Mesenteric fat pad (tissue), 1 donor: ENCODE measurements at regions not wholly inside any gene's neighbourhood (a gene's known extent, or its start where the extent isn't known, plus 50 kb on each side); places are given as distances from the start of the nearest gene placed in this dataset.
"Not testable (repeated sequence)": the region's sequence is repeated elsewhere in the genome, so short reads cannot be mapped to it uniquely, and the experiment has no call there.

Experiments used
- DNase-seq: peaks from one replicate; pipeline ENCODE4 v3.0.0-alpha.2; 2020; ENCODE audit warnings: low spot score
- donor health status: DM: yes; HTN: yes; CAD: no.

DNA sequence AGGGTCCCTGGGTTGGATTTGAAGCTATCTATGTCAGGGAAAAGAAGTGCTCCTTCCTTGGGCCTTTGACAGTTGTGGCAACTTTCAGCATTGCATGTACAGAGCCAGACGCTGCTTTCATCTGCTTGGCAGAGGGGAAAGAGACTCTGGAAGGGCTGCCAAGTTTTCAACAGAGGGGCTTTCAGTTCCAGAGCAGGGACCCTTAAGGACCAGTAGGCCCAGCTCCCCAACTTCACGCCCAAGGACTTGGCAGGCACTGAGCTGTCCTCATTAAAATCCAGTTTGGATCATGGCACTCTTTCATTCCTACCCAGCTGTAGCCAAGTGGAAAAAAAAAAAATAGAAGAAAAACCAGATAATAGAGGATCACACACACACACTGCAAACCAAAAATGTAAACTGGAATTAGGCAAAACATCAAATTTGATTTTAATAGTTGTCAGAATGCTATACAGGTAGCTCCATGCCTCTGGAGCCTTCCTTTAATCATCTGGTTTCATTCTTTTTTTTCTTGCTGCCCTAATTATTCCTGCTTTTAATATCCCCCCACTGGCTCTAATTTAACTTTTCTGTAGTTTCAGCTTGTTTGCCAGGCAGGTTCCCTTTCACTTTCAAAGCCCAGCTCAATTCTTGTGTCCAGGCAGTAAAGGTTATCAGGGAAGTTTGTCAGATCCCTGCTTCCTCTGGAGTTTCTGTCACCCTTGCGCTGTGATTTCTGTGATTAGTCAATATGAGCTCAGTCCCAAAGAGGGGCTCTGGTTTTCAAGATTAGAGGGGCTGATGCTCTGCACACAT lies 702.6 kb upstream of the CDH8 start:
- no peak for DNase-seq

DNA sequence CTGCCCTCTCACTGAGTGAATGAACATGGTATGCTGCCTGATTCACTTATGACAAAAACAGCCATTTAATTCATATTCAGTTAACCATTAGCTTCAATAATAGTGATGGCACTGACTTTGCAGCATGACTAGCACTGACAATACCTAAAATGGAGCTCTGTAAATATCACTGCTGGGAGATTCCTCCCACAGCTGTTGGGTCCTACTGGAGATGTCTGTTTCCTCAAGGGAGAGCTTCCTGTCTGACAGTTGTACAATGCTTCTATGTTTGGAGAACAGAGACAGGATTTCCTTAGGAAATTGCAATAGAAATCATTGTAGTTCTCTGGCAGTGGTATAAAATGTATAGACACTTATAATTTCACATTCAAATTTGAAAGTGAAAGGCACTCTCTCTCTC lies 695.9 kb upstream of the CDH8 start:
- no peak for DNase-seq

DNA sequence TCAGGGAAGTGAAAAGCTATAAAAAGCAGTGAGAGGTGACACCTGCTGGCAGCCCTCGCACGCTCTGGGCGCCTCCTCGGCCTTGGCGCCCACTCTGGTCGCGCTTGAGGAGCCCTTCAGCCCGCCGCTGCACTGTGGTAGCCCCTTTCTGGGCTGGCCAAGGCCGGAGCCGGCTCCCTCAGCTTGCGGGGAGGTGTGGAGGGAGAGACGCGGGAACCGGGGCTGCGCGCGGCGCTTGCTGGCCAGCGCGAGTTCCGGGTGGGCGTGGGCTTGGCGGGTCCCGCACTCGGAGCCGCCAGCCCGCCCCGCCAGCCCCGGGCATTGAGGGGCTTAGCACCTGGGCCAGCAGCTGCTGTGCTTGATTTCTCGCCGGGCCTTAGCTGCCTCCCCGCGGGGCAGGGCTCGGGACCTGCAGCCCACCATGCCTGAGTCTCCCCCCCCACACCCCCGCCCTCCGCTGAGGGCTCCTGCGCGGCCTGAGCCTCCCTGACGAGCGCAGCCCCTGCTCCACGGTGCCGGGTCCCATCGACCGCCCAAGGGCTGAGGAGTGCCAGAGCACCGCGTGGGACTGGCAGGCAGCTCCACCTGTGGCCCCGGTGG lies 688.5 kb upstream of the CDH8 start:
- not testable (repeated sequence) for DNase-seq

DNA sequence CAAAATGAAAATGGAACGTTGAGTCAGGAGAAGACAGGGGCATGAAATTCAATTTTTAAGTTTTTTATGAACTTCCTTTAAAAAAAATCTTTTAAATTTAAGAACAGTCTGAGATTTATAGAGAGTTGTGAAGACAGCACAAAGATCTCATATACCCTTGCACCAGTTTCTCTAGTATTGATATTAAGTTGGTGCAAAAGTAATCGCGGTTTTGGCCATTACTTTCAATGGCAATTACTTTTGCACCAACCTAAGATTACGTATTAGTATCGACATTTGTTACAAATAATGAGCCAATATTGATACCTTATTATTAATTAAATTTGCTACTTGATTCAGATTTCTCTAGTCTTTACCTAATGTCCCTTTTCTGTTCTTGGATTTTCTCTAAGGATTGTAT lies 684.4 kb upstream of the CDH8 start:
- DNase-seq = no peak

DNA sequence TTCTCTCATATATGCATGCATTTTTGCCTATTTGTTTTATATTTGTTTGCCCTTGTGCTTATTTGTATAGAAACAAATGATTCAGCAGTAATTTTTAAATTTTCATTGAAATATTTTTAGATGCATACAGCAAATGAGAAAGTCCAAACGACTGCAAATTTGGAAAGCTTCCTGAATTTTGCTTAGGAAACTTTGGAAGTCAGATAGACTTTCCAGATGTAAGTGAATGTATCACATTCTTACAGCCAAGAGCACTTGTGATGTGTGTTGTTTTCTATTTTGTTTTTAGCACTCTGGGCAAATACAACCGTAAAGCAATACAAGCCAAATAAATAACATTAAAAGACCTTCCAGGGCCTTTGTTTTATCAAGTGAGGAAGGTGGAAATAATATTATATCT lies 680.8 kb upstream of the CDH8 start:
- DNase-seq = no peak

DNA sequence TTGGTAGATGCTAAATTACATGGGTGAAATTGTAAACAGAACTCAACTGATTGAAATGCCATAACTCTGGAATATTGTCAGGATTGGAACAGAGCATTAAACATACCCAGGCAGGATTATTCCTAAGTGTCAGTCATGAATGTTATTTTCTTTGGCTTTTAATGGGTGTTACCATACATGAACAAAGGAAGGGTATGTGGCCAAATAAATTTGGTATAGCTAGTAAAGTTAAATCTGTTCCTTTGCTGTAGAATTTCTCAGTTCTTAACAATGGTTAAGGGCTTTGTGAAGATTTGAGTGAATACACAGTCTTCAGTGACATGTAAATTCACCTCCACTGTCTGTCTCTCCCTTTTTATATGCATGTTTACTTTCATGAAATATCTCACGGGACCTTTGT lies 679.5 kb upstream of the CDH8 start:
- no peak for DNase-seq

DNA sequence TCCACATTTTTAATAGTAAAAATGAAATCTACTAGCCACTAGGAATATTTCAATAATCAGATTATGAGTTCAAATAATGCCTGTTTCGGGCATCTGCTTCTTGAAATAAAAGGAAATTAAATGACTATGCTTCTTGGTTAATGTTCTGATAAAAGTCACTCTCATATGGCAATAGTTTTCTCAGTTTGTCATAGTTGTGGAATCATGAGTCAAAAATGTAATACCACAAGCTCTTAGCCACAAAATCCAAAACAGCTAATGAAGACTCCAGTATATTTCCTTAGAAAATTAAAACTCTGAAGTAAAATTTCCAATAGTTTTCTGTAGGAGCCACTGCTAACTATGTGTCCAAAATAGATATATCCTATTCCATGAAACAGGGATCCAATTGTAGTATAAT lies 676.3 kb upstream of the CDH8 start:
- no peak for DNase-seq

DNA sequence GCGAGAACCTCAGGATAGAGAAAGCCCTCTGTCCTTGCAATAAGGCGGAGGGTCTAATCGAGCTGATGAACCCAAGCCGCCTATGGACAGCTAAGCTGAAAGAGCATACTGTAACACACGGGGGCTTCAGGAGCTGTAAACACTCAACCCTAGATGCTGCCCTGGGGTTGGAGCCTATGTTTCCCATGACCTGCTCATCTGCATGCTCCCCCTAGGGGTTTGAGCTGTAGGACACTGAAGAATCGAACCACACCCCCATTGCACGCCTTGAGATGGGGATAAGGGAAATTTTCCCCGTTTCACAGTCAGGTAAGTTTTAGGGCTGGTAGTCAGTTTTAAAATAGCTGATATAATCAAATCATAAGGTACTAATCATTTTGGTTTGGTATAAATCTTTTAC lies 675.6 kb upstream of the CDH8 start:
- no peak for DNase-seq

DNA sequence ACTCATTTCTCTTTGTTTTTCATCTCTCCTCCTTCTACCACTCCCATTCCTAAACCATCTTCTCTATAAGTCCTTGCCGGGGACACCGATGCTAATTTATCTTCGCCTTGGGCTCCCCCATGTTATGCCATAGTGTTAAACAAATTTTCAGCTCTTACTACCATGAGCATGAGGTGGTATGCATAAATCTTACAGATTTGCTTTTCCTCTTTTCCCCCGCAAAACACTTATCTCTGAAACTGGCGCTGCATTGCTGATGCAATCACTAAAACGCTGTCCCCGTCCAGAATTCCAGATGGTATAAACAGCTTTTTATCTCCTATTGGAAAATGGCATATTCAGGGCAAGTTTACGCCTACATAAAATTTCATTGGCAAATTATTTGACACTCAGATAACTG lies 673.6 kb upstream of the CDH8 start:
- DNase-seq = no peak

DNA sequence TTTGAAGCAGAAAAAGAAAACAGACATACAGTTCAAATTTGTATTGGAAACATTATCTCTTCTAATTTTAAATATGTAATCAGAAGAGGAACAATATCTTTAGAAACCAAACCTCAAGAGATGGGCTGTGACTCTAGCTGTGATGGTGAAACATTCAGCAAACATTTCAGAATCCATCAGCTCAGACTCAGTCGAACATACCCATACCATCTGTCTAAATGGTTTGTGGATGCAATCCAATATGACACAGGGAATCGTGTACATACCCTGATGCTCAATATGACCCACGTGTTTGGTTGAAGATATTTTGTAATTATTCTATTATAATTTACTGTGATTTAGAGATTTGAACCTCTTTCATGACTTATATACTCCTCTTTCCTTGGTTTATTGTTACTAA lies 665.2 kb upstream of the CDH8 start:
- DNase-seq = no peak

DNA sequence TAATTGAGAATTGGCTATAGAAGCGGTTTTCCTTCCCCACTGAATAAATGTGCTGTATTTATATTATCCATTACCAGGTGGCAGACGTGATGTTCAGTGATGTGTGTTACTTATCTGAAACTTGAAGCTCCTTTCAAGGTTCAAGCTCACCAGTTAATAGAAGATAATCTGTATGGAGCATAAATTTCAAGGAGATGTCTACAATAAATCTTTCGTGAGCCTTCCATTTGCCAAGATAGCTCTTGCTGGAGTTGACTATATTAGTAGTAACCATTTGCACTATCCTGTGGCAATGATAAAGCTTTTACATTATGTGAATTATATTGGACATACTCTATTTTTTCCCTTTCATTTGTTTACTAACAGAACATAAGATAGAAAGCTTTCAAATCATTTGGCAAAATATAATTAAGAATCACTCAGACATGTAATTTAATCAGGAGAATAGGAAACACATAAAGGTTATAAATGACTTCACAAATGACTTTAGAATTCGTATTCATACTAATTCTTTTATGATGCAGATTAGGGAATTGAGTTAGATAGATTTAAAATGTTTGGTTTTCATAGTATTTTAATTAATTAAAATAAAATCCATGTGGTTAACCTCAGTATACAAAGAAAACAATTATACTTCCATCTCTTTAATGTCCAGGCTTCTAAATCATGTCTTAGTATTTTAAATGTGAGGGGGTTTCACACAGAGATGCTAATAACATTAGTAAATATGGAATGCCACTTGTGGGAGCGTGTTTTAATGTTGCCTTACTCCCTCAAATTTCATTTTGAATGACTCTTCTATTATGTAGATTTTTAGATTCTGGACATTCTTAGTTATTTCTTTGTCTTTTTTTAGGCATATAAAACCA lies 664.4 kb upstream of the CDH8 start:
- DNase-seq = no peak

DNA sequence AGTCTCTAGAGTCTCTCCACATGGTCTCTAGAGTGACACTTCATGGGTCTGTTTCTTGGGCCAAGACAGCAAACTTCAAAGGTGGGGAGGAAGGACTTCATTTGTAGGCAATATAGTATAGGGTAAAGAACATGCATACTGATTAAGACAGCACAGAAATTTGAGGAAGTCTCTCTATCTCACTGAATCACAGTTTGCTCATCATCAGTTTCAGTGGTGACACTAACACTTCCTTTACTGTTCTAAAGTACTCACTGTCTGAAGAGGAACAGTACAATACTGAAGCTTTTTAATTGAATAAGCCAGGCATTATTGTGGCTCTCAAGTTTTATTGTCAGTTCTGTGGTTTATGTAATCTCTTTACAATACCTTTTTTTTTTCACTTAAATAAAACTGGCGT lies 656.4 kb upstream of the CDH8 start:
- DNase-seq = no peak

DNA sequence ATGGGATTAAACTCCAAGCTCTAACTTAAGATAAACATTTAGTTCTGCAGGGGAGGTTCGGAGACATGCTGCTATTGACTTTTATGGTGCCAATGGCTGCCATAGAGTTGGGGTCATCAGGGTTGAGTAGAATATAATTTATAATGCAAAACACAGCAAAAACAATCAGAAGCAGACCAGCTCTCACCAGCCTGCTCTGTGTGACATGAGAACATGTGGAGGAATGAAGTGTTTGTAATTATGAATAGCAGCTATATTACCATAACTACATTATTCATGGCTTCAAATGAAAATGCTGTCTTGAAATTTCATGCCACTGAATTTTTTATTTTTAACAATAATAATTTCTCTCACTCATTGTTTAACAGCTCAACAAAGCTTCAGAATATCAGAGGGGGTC lies 645.6 kb upstream of the CDH8 start:
- DNase-seq = no peak

DNA sequence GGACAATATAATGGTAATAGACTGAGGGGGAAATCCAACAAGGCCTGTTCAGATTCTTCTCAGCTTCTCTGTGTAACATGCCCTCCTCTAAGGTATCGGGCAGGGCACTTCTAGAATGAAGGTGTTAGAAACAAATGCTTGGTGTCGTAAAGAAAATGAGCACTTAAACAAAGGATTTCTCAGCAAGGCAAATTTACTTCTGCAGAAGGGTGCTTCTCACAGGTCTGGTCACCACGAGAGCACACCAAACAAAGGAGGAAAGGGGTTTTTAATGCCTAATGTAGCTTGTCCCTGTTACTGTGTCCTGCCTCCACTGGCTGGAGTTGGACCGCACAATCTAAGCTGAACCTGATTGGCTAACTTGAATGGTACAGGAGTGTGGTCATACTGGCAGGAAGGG lies 642.6 kb upstream of the CDH8 start:
- DNase-seq = no peak

DNA sequence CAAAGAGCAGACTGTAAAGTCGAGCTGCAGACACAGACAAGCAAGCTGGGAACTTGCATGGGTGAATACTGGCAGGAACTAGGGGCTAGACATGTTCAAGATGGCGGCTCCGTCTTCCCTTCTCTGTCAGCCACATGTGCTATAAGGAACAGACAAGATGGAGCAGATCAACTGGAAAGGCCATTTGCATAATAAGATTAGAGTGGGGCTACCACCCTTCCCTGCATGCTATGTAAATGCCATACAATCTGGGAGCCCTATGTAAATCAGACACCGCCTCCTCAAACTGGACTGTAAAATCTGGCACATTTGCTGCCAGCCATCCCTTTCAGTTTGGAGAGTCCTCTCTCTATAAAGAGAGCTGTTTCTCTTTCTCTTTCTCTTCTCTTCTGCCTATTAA lies 640.1 kb upstream of the CDH8 start:
- DNase-seq = no peak

DNA sequence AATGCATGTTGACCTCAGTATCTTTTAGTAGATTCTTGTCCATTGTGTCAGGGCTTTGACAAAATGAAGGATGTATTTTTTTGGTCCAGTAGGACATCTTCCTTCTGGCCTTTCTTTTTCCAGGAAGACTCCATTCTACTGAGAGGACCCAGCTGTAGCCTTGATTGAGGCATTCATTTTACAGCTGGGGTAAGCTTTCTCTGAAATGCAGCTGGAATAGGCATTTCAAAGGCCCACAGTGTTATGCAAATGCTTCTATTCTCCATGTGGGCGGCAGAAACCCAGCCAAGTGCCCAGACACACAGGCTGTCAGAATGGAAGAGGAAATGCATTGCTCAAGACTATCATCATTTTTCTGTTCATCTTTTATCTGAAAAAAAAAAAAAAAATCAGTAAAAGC lies 629.0 kb upstream of the CDH8 start:
- no peak for DNase-seq

DNA sequence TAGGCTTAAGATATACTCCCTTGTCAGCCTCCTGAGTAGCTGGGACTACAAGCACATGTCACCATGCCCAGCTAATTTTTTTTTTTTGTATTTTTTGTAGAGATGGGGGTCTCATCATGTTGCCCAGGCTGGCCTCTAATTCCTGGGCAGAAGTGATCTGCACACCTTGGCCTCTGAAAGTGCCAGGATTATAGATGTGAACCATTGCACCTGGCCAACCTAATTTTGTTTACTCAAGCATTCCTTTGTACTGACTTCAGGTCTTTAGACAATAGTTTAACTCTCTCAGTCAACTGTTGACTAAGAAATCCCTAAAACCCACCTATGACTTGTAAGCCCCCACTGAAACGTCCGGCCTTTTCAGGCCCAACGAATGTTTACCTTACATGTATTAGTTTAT lies 628.3 kb upstream of the CDH8 start:
- no peak for DNase-seq

DNA sequence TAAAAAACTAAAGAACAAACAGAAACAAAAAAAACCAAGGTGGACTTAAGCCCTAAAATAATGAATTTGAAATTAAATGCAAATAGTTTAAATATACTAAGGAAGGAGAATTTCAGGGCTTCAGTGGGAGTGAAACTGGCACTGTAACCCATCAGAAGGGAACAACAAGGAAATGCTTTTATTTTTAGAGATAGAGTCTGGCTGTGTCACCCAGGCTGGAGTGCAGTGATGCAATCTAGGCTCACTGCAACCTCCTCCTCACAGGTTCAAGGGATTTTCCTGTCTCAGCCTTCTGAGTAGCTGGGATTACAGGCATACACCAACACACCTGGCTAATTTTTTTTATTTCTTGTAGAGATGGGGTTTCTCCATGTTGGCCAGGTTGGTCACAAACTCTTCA lies 625.2 kb upstream of the CDH8 start:
- DNase-seq = no peak

DNA sequence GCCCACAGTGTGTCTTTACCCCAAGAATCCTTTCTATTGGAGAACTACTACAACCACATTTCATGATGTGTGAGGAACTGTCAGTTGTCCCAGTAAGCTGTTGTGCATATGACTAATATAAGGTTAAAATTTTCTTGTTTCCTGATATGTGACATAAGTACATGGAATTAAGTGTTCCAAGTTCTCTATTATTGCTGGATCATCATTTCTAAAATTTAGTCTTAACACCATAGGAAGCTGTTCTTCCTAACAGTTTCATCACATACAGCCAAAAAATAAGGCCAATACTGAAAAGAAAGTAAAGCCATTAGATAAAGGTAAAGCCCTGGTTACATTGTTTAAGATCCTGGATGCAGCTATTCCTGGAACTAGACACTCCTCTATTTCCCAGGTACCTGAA lies 620.9 kb upstream of the CDH8 start:
- DNase-seq = no peak

DNA sequence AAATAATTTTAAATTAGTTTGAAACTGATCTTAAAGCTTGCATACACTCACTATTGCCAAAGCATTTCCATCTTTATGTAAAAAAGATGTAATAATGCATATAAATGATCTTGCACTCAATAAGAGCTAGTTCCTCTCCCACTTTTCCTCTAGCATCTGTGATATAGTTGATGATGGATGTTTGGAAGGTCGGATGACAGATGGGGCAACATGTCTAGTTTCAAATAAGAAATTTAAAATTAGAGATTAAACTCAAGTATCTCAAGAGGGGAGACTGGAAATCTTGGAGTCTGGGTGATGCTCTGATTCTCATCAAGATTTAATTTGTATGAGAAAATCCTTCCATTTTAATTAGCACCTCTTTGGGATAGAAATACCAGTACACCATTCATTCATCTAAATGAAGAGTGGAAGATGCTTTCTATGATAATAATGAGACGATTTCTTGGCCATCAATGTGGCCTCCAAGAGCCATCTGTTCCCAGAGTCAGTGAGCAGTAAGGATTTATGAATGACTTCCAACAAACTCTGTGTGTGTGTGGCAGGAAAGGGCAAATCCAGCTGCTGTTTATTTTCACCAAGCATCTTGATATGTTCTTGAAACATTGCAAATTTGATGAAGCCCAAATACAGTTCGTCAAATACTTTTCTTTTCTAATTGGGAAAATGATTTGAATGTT lies 616.3 kb upstream of the CDH8 start:
- DNase-seq = no peak

DNA sequence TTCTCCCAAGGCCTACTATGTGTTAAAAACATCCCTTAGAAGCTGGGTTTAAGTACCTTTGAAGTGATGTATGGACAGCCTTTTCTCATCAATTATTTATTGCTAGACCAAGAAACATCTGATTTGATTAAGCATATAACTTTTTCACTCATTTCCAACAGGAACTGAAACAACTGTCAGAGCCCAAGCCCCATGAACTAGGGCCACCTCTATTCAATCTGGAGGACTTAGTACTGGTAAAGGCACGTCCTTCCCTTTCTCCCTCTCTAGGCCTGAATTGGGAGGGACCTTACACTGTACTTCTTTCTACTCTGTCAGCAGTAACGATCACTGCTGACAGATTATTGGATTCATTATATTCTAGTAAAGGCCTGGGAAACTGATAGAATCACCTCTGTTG lies 612.0 kb upstream of the CDH8 start:
- DNase-seq = no peak
